Glutamatergic neuron (in vitro differentiated cells): ENCODE measurements at regions not wholly inside any gene's neighbourhood (a gene's known extent, or its start where the extent isn't known, plus 50 kb on each side); places are given as distances from the start of the nearest gene placed in this dataset.
A peak's percentile ranks its signal among the peaks of the same experiment; 100 is the strongest.

Experiments
- DNase-seq: peaks from one replicate; pipeline ENCODE4 v3.0.0; 2022
- H3K27ac Mint-ChIP-seq: one replicate; pipeline ENCODE4 v1.8.0; 2020; ENCODE audit warnings: mild to moderate bottlenecking, mixed read lengths, inconsistent platforms; ENCODE audit not compliant: unreplicated experiment
- H3K27me3 Mint-ChIP-seq: one replicate; pipeline ENCODE4 v1.8.0; 2020; ENCODE audit warnings: mild to moderate bottlenecking, moderate library complexity, mixed read lengths, inconsistent platforms; ENCODE audit not compliant: unreplicated experiment
- H3K36me3 Mint-ChIP-seq: one replicate; pipeline ENCODE4 v1.8.0; 2020; ENCODE audit warnings: mild to moderate bottlenecking, mixed read lengths, inconsistent platforms; ENCODE audit not compliant: unreplicated experiment
- H3K4me1 Mint-ChIP-seq: one replicate; pipeline ENCODE4 v1.8.0; 2020; ENCODE audit warnings: mild to moderate bottlenecking, low read depth, mixed read lengths, inconsistent platforms; ENCODE audit not compliant: unreplicated experiment
- H3K4me3 Mint-ChIP-seq: one replicate; pipeline ENCODE4 v1.8.0; 2020; ENCODE audit warnings: mild to moderate bottlenecking, mixed read lengths, inconsistent platforms; ENCODE audit not compliant: unreplicated experiment
- H3K9me3 Mint-ChIP-seq: one replicate; pipeline ENCODE4 v1.8.0; 2020; ENCODE audit warnings: mild to moderate bottlenecking, moderate library complexity, mixed read lengths, inconsistent platforms; ENCODE audit not compliant: unreplicated experiment
- TF ChIP-seq, protein P1 (sequence below): fragments of 200-600 bp; sonication (generic); IDR thresholded peaks from one replicate; pipeline ENCODE4 v1.5.0; 2021; ENCODE audit not compliant: partially characterized antibody, unreplicated experiment

GRCh38 chr13:77480066-77480465 lies 55.4 kb upstream of the SCEL start:
- Mint-ChIP-seq H3K27me3 (peaks cover 4% of the 10 kb centered on the region), H3K9me3 (peaks cover 6% of the 10 kb centered on the region), H3K4me1 (peaks cover 23% of the 10 kb centered on the region), H3K27ac (peak overlapping the region; percentile 88), H3K4me3 (peak overlapping the region; percentile 55), H3K36me3 (no peaks in the 10 kb centered on the region)
- peak; percentile 23 for DNase-seq
- TF ChIP-seq, protein P1, sequence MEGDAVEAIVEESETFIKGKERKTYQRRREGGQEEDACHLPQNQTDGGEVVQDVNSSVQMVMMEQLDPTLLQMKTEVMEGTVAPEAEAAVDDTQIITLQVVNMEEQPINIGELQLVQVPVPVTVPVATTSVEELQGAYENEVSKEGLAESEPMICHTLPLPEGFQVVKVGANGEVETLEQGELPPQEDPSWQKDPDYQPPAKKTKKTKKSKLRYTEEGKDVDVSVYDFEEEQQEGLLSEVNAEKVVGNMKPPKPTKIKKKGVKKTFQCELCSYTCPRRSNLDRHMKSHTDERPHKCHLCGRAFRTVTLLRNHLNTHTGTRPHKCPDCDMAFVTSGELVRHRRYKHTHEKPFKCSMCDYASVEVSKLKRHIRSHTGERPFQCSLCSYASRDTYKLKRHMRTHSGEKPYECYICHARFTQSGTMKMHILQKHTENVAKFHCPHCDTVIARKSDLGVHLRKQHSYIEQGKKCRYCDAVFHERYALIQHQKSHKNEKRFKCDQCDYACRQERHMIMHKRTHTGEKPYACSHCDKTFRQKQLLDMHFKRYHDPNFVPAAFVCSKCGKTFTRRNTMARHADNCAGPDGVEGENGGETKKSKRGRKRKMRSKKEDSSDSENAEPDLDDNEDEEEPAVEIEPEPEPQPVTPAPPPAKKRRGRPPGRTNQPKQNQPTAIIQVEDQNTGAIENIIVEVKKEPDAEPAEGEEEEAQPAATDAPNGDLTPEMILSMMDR: no peak

GRCh38 chr13:77479326-77479725 lies 56.2 kb upstream of the SCEL start:
- H3K4me1 Mint-ChIP-seq: peaks cover 23% of the 10 kb centered on the region
- peak overlapping the region; percentile 64 for H3K27ac Mint-ChIP-seq
- H3K36me3 Mint-ChIP-seq: no peaks in the 10 kb centered on the region
- no peak for DNase-seq
- peaks cover 4% of the 10 kb centered on the region for H3K27me3 Mint-ChIP-seq
- peaks cover 6% of the 10 kb centered on the region for H3K9me3 Mint-ChIP-seq
- TF ChIP-seq, protein P1: no peak
- no peak overlapping the region for H3K4me3 Mint-ChIP-seq

GRCh38 chr13:77477299-77477848 lies 58.1 kb upstream of the SCEL start:
- H3K4me1 Mint-ChIP-seq: peaks cover 23% of the 10 kb centered on the region
- H3K27ac Mint-ChIP-seq: peak overlapping the region; percentile 98
- H3K36me3 Mint-ChIP-seq: no peaks in the 10 kb centered on the region
- peaks cover 4% of the 10 kb centered on the region for H3K27me3 Mint-ChIP-seq
- DNase-seq: no peak
- TF ChIP-seq, protein P1: no peak
- H3K4me3 Mint-ChIP-seq: no peak overlapping the region
- H3K9me3 Mint-ChIP-seq: peaks cover 6% of the 10 kb centered on the region

DNA sequence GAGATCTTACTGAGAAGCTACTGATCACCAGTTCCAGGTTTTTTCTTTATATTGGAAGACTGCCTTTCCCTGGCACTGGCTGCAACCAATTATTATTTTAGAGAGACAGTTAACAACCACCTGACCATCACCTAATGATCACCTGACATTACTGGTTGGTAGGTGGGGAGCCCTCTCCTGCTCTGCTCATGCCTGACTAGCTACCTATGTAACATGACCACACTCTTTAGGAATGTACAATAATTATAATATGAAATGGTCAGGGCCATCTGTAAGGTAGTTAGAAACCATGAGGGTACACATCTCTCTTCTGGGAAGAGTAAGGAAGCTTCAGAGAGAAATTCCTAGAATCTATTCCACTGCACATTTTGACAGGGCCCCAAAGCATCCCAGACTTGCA lies 59.0 kb upstream of the SCEL start:
- Mint-ChIP-seq H3K27me3 (peaks cover 4% of the 10 kb centered on the region), H3K9me3 (peaks cover 6% of the 10 kb centered on the region), H3K27ac (no peak overlapping the region), H3K4me3 (no peak overlapping the region), H3K4me1 (peaks cover 23% of the 10 kb centered on the region), H3K36me3 (no peaks in the 10 kb centered on the region)
- no peak for DNase-seq
- TF ChIP-seq, protein P1: no peak

DNA sequence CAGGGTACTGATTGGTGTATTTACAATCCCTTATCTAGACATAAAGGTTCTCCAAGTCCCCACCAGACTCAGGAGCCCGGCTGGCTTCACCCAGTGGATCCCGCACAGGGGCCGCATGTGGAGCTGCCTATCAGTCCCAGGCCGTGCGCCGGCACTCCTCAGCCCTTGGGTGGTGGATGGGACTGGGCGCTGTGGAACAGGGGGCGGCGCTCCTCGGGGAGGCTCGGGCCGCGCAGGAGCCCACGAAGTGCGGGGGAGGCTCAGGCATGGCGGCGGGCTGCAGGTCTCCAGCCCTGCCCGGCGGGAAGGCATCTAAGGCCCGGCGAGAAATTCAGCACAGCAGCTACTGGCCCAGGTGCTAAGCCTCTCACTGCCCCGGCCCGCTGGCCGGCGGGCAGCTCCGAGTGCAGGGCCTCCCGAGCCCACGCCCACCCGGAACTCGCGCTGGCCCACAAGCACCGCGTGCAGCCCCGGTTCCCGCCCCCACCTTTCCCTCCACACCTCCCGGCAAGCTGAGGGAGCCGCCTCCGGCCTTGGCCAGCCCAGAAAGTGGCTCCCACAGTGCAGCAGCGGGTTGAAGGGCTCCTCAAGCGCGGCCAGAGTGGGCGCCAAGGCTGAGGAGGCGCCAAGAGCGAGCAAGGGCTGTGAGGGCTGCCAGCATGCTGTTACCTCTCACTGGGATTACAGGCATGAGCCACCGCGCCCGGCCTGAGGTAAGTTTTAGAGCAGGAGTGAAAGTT lies 60.0 kb upstream of the SCEL start:
- TF ChIP-seq, protein P1: no peak
- H3K4me3 Mint-ChIP-seq: no peak overlapping the region
- H3K36me3 Mint-ChIP-seq: no peaks in the 10 kb centered on the region
- H3K27me3 Mint-ChIP-seq: no peaks in the 10 kb centered on the region
- no peak for DNase-seq
- peaks cover 22% of the 10 kb centered on the region for H3K4me1 Mint-ChIP-seq
- no peak overlapping the region for H3K27ac Mint-ChIP-seq
- peaks cover 6% of the 10 kb centered on the region for H3K9me3 Mint-ChIP-seq
